ENCODE measurements at regions not wholly inside any gene's neighbourhood (a gene's known extent, or its start where the extent isn't known, plus 50 kb on each side); places are given as distances from the start of the nearest gene placed in this dataset.
A peak's percentile ranks its signal among the peaks of the same experiment; 100 is the strongest.

DNA sequence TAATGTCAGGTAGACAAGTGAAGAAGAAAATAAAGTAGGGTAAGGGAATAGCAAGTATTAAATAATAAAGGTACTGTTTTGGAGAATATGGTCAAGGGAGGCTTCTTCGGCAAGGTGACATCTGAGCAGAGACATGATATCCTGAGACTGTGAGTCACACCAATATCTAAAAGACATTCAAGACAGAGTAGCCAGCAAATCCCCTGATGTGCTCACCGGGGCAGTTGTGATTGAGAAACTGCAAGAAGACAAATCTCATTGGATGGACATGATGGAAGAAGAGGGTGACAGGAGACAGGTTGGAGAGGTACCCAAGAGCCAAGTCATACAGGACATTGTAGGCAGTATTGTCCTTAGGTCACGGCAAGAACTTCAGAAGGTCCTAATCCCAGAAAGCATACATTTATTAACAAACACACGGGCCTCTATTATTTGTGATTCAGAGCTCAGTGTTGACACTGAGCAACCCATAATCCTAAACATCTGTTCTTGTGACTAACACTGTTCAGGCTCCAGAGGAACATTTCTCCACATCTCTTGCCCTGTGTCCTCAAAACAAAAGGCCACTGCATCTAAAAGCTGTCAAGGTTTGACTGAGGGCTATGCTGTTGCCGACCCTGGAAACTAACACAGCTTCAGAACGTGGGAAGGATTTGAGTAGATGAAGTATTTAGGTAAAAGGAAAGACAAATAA is 258.7 kb upstream of the CLINT1 start:
- no peak for DNase-seq (ENCODE audit: low spot score)

DNA sequence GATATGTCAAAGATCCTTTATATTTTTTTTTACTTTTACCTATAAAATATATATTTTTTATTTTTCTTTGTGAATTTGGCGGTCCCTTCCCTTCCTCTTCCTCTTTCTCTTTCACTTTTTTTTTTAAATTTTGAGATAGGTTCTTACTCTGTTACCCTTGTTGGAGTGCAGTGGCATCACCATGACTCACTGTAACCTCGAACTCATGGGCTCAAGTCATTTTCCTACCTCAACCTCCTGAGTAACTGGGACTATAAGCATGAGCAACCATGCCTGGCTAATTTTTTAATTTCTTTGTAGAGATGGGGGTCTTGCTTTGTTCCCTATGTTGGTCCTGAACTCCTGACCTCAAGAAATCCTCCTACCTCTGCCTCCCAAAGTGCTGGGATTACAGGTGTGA is 258.0 kb upstream of the CLINT1 start:
- DNase-seq (ENCODE audit: low spot score), result no peak

DNA sequence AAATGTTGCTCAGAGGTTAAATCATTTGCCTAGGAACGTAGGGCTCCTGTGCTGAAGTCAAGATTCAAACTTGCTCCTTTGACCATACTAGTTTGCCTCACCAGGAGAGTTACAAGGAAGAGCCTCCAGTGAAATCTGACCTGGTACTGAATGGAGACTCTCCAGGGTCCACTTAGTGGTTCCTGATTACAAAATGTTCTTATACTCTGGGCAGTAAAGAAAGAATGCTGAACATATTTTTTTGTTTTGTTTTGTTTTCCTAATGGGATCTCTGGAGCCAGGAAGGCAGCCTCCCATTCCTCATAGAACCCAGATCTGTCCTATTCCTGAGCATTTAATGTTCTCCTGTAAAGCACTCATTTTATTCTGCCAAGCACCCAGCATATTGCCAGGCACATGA is 256.5 kb upstream of the CLINT1 start:
- no peak for DNase-seq (ENCODE audit: low spot score)

DNA sequence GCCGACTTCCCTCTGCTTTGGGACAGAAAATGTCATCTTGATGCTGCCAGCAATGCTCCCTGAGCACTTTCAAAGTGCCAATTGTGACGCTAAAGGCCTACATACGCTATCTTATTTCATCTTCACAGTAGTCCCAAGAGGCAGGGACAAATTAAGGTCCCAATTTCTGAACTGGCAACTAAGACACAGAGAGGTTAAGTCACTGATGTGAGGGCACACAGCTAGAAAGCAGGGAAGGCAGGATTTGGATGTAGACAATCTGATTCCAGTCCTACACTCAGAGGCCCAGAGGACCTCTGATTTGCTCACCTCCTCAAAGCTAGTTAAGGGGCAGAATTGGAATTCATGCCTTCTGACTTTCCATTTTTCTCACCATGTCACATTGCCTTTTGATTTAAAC is 249.2 kb upstream of the CLINT1 start:
- DNase-seq (ENCODE audit: low spot score), result no peak

DNA sequence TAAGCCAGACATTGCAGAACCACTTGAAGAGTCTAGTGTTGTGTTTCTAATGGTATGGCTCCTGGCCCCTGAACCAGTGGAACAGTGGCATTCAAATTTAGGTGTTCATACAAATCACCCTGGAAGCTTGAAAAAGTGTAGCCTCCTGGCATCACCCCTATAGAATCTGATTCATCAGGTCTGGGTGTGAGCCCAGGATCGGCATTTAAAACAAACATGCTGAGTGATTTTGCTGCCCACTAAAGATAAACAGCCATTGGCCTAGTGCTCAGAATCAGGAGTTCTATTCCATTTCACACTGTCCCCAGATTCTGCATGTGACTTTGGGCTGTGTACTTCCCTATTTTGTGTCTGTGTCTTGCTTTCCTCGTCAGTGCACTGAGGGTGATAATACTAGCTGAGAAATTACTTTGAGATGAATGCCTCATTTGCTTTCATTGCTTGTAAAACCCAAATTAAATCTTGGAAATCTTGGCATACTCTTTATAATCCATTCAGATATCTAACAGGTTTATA is 241.5 kb upstream of the CLINT1 start:
- DNase-seq (ENCODE audit: low spot score), result no peak

DNA sequence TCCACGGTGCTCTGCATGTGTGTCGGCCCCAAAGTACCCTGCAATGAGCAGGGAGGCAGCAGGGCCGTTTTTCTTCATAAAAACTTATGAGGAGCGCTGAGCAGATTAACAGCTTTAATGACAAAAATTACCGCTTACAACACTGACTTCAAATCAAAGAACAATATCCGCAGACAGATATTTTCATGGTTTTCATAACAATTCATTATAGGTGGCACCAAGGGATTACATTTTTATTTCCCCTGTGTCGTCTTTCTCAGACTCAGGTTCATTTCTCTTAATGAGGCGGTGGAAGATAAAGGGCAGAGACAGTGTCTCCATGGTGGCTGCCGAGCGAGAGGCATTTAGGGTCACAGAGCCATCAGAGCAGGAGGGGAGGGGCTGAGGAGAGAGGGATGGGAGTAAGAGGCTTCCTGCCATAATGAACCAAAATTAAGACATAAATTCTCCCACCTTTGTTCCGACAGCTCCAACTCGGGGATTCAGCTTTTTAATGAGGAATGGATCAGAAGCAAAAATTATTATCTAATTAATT is 240.7 kb upstream of the CLINT1 start:
- no peak for DNase-seq (ENCODE audit: low spot score)

DNA sequence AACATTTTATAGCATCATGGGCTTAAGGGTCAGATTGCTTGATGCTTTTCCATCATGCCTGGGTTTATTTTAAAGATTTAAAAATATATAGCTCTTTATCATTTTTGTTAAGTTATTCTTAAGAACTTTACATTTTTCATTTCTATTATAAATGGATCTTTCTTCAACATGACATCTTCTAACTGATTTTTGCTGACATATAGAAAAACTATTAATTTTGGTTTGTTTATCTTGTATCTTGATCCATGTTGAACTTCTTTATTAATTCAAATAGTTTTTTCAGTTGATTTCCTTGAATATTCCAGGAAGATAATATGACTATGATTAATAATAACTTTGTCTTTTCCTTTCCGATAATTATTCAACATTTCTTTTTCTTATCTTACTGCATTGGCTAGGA is 237.9 kb upstream of the CLINT1 start:
- no peak for DNase-seq (ENCODE audit: low spot score)

DNA sequence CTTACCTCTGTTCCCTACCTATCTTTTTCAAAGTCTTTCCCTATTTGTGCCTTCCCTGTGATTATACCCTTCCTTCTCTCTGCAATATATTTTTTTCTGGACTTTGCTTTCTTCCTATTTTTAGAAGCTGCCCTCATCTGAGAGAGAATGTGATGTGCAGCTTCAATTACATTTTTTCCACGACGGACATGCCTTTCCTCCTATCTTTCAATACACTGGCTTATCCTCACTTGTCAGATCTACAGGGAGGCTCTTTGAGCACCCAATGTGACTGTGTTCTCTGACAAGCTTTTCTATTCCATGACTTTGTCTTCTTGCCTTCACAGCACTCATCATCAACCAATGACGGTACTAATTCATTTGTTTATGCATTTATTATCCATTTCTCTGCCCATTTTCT is 227.9 kb upstream of the CLINT1 start:
- no peak for DNase-seq (ENCODE audit: low spot score)

DNA sequence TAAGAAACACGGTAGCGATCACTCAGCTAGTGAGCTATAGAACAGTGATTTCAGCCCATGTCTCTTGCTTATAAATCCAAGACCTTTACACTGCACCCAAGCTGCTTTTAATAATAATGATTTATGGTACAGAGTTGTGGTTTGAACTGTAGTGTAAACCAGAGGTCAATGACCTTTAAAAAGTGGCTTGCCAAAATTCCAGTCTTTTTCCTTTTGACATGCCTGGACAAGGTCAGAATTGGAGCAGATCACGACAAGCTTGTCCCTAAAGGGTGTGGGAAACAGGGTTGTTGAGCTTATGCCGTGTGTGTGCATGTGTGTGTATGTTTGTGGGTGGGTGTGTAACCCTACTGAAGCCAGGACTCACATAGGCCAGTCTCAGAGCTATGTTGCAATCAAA is 225.3 kb upstream of the CLINT1 start:
- no peak for DNase-seq (ENCODE audit: low spot score)

DNA sequence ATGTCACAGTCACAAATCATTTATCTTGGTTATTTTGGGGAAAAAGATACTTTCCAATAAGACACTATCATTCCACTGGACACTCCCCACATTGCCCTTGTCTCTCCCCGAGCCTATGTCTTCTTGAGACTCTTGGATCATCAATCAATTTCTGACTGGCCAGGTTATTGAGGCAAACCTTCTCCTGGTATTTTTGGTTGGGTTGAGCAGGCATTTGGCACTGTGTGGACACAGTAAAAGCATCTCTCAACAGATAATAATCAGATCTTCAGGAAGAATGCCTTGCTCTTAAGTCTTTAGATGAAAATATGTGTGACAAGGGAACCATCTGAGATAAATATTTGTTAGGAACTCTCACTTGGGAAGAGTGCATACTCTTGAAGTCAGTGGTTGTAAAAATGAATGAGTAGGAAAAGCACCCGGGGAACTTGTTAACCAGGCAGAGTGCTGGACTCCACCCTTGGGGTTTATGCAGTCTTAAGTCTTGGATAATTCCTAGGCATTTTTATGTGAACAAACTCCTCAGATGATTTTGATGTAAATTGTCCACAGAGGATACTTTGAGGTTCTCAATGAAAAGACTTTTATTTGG is 223.8 kb upstream of the CLINT1 start:
- no peak for DNase-seq (ENCODE audit: low spot score)

DNA sequence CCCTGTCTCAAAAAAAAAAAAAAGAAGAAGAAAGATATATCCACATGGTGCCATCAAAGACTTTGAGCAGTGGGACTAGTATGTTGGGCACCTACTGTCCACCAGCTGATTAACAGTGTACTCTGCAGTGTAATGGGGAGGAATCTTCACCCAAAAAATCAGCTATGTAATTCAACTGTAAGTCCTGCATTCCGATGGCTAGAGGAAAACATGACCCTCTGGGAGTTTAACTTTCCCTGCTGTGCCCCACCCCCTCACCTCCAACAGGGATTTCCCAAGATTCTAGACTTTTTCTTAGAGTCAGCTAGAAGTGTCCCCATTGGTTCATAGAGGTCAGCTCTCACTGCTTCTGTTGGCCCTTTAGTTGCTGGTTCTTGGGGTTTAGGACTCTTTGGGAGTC is 221.2 kb upstream of the CLINT1 start:
- DNase-seq (ENCODE audit: low spot score), result no peak

DNA sequence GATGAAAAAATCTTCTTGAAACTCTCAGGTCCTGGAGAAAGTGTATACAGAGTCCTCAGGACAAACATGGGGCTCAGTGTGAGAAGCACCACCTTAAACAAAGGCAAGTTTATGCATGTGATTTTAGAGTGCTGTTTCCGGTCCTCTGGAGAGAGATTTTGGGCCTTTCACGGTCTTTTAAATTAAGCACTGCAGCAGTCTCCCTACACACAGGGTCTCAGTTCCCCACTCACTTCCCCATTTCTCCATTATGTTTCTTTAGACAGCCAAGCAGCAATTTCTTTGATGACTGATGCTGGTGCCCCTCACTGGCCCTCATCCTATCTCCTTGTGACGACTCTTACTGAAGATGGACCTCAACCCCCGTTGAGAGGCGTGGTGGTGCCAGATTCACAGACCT is 220.2 kb upstream of the CLINT1 start:
- no peak for DNase-seq (ENCODE audit: low spot score)

DNA sequence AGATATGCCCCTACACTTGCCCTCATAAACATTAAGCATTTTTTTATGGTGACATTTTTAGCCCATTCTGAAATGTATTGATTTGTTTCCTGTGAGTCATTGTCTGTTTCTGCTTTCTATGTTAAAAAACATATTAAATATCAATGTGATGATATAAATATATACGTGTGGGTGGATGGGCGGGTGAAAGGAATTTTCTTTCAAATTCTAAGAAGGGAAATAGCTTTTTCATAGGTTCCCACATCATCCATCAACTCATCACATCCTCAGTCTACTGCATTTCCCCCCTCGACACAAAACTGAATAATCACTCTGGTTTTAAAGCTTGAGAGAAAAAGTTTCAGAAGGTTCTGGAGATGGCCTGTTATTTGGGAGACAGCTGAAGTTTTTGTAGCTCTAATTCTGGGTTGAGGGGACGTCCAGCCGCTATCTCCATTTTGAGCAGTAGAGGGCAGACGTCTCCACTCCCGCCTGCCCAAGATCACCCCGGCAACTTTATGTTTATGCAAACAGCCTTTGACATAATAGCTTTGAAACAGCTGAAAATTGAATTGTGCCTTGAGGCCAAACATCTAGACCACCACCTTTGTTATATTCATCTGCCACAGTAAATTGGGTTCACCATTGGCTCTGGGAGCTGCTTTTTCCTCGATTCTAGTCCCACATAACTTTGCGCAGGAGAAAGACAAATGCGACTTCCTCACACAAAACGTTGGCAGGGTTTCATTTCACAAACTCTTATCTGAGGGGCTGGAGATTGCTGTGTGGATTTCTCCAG is 216.2 kb upstream of the CLINT1 start:
- peak; percentile 36 for DNase-seq (ENCODE audit: low spot score)

DNA sequence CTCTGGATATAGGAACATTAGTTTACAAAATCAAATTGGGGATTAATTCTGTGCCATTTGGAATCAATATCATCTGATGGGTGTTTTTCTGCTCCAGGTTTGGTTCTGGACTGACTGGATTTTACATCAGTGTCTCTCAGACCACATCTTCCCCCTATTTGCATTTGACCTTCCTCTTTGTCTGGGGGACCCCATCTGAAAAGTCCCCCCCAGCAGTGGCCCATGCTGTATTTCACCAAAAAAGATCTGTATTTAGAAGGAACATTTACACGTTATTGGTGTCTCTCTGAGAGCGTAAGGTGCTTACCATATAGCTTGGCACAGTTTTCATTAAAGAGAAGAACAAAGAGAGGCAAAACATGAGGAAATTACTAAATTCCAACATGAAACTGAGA is 215.6 kb upstream of the CLINT1 start:
- no peak for DNase-seq (ENCODE audit: low spot score)

DNA sequence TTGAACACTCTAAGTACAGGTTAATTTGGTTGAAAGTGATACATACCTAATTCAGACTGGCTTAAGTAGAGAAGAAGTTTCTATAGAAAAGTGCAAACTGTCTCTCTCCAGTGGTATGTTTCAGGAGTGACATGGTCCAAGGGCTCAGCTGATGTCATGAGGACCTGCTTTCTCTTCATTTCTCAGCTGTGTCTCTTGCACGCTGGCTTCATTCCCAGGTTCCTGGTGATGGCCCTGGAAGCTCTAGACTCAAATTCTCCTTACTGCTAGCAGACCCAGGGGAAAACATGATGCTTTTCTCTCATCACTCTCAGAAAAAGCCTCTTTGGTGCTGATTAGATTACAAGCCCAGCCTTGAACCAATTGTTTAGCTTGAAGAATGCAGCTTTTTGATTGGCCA is 211.9 kb upstream of the CLINT1 start:
- no peak for DNase-seq (ENCODE audit: low spot score)

DNA sequence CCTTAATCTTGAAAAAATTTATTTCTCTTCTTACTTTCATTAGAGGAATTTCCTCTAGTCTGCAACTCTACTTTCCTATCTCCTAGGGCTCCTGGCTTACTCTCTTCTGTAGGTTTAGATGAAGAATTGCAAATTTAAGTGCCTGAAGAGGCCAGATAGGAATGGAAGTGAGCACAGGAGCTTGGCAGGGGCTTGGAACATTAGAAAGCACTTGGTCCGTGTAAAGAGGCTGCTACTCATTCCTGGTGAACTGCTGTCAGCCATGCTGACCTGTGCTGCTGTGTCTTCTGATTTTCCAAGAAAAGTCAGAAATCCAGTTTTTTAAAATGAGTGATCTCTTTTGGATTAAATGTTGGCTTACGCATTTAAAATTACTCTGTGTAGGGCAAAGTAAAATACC is 210.9 kb upstream of the CLINT1 start:
- no peak for DNase-seq (ENCODE audit: low spot score)

DNA sequence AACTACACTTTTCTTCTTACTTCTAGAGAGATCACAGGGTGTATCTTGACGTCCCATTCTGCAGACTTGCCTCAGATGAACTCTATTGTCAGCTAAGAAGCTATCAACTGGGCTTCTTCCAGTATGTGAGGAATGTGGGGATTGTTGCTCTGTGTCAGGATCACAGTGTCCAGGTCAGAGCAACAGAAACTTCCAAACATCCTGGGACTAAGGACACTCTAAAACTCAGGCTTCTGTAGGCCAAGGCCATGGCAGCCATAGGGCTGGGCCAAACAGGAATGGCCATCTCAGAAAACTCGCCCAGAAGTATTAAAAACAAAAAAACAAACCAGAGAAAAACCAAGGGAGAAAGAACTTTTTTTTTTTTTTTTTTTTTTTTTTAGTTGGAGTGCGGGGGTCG is 210.0 kb upstream of the CLINT1 start:
- no peak for DNase-seq (ENCODE audit: low spot score)

DNA sequence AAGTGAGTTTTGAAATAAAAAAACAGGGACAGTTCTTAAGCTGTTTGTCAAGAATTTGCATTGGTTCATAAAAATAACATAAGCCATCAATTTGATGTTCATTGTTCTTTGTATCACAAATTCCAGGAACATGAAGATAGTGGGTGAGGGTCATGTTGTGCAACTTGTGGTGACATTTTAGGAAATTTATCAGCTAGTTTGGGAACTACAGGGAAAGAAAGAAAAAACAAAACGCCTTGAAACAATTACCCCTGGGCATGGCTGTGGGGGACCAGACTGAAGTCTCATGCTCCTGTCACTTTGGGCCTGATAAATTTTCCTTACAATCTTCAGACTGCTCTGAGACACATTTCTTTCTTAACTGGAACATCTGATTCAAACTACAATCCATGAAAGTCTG is 207.1 kb upstream of the CLINT1 start:
- no peak for DNase-seq (ENCODE audit: low spot score)

DNA sequence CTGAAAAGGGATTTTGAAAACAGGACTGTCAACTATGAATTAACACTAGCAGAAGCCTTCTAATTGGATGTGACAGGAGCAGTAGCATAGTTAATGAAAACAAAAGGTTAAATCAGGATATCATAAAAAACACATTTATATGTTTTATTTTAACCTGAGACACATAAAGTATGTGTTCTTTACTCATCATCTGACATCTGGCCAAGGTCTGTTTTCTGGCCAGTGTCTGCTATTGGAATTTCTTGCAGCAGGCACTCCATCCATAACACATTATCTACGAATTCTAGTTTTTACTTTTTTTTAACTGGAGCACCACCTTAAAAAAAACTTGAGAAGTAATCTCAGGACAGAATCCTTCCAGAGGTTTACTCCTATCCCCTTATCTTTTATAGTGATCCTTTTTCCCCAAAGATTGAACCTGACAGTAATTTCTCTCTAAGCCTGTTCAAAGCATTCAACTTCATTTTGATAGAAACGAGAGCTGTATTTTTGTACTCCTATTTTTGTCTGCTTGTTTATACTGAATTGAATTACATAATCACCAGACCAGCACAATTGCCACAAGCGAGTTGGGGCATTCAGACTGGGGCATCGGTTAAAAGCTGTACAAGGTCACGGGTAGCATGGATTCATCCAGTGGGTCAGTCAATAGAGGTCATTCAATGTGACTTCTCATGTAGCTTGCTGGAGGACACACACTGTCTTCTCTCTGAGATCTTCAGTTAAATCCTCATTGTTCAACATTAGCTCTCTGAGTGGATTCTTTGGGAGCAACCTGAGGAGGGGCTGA is 205.6 kb upstream of the CLINT1 start:
- no peak for DNase-seq (ENCODE audit: low spot score)

DNA sequence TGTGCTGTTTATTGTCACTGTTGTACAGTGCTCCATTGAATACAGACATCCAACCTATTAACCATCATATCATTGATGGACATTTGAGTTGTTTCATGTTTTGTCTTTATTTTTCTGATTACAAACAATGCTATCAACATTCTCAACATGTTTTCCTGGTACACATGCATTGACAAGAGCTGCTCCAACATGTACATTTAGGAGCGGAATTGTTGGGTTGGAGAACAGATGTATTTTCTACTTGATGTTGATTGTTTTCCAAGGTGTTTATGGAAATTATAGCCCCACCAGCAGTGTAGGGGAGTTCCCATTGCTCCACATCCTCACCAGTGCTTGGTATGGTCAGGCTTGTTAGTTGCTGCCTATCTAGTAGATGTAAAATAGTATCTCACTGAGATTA is 204.1 kb upstream of the CLINT1 start:
- no peak for DNase-seq (ENCODE audit: low spot score)

DNA sequence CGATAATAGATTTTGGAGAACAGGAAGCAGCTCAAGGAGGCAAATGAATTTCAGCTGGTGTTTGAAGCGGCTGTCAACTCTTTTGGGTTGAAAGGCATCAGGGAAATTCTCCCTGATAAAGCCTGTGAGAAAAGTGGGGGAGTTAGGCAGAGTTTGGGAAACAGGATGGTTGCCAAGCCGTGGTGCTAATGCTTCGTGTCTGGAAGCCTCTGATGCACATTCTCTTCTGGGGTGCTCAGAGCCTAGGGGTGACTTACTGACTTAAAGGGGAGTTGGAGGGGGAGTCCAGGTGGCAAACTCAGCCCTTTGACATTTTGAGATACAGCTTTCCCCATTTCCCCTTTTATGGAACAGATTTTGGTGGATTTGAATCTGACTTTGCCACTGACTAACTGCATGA is 202.5 kb upstream of the CLINT1 start:
- DNase-seq (ENCODE audit: low spot score), result no peak

DNA sequence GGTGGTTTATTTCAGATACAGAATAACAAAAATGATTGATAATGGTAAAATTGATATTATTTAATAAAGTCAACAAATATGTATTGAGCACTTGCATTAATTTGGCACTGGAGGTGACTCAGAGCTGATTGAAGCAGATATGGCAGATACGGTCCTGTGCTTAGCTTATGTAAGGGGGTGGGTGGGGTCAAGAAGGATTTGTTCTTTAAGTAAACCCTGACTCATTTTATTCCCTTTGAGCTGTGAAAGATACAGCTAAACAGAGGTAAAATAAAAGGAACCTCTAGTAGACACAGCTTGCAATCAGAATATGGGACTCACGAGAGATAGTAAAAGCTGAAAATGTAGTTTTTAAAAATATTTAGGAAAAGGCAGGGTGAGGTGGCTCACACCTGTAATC is 201.3 kb upstream of the CLINT1 start:
- no peak for DNase-seq (ENCODE audit: low spot score)

Measured in HuH-7 (cell line).